HUES64 (cell line): ENCODE measurements at regions not wholly inside any gene's neighbourhood (a gene's known extent, or its start where the extent isn't known, plus 50 kb on each side); places are given as distances from the start of the nearest gene placed in this dataset.
A peak's percentile ranks its signal among the peaks of the same experiment; 100 is the strongest.
"Not testable (repeated sequence)": the region's sequence is repeated elsewhere in the genome, so short reads cannot be mapped to it uniquely, and the experiment has no call there.

Source experiments
- H3K27ac ChIP-seq: 2 replicates; pipeline ENCODE4 v1.7.0; 2013; ENCODE audit warnings: low read depth, low read length, inconsistent platforms
- H3K27me3 ChIP-seq: 2 replicates; pipeline ENCODE4 v1.6.1; 2013; ENCODE audit warnings: mild to moderate bottlenecking, low read length; ENCODE audit not compliant: insufficient read depth
- H3K36me3 ChIP-seq: 2 replicates; pipeline ENCODE4 v1.6.1; 2013; ENCODE audit warnings: mild to moderate bottlenecking, low read length; ENCODE audit not compliant: insufficient read depth
- H3K4me1 ChIP-seq: 2 replicates; pipeline ENCODE4 v1.6.1; 2013; ENCODE audit warnings: mild to moderate bottlenecking, low read length, moderate library complexity; ENCODE audit not compliant: insufficient read depth
- H3K4me3 ChIP-seq: 2 replicates; pipeline ENCODE4 v1.5.1; 2013; ENCODE audit warnings: mild to moderate bottlenecking, low read length, moderate library complexity
- H3K9ac ChIP-seq: 2 replicates; pipeline ENCODE4 v1.6.1; 2013; ENCODE audit warnings: mild to moderate bottlenecking, low read depth, low read length
- H3K9me3 ChIP-seq: 2 replicates; pipeline ENCODE4 v1.6.1; 2013; ENCODE audit warnings: low read depth, low read length; ENCODE audit not compliant: insufficient read depth
- WGBS: fragments of 150-250, 120-280 bp; methylation state at CpG from one replicate; pipeline ENCODE4 v1.1.7; 2013; ENCODE audit warnings: missing lambda C conversion rate; 5-methylcytosine and 5-hydroxymethylcytosine counted together

GRCh38 chr20:36082315-36082915, 72.1 kb upstream of the EPB41L1 start:
- no peak overlapping the region for H3K4me3 ChIP-seq
- no peak overlapping the region for H3K27ac ChIP-seq
- H3K27me3 ChIP-seq: no peaks in the 10 kb centered on the region
- 0 out of 2 replicates have a peak, but pooled peaks cover 4% of the 10 kb centered on the region for H3K9me3 ChIP-seq
- H3K4me1 ChIP-seq: 0 out of 2 replicates have a peak, but pooled peaks cover 4% of the 10 kb centered on the region
- WGBS: 90% methylated on average over 7 of the region's 7 CpGs
- no peaks in the 10 kb centered on the region for H3K36me3 ChIP-seq
- H3K9ac ChIP-seq: no peak overlapping the region

DNA sequence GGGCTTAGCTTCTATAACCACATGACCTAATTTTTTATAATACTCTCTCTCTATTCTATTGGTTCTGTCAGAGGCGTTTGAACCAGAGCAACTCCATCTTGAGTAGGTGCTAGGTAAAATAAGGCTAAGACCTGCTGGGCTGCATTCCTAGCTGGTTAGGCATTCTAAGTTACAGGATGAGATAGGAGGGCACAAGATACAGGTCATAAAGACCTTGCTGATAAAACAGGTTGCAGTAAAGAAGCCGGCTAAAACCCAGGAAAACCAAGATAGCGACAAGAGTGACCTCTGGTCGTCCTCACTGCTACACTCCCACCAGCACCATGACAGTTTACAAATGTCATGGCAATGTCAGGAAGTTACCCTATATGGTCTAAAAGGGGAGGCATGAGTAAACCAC, 71.3 kb upstream of the EPB41L1 start:
- H3K9ac ChIP-seq, H3K9me3 ChIP-seq, H3K27ac ChIP-seq, H3K27me3 ChIP-seq, H3K4me1 ChIP-seq, H3K36me3 ChIP-seq, H3K4me3 ChIP-seq: not testable (repeated sequence)
- 78% methylated on average over 4 of the region's 4 CpGs for WGBS

DNA sequence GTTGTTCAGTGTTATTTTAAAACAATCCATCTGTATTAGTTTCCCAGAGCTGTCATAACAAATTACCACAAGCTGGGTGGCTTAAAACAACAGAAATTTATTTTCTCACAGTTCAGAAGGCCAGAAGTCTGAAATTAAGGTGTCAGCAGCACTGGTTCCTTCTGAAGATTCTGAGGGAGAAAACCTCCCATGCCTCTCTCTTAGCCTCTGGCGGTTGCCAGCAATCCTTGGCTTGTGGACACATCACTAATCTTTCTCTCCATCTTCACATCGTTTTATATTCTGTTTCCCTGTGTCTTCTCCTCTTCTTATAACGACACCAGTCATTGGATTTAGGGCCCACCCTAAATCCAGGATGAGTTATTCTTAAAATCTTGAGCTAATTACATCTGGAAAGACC, 70.2 kb upstream of the EPB41L1 start:
- Histone ChIP-seq H3K4me3 (no peak overlapping the region), H3K9me3 (0 out of 2 replicates have a peak, but pooled peaks cover 3% of the 10 kb centered on the region), H3K9ac (no peak overlapping the region), H3K27ac (no peak overlapping the region), H3K36me3 (no peaks in the 10 kb centered on the region), H3K27me3 (no peaks in the 10 kb centered on the region), H3K4me1 (0 out of 2 replicates have a peak, but pooled peaks cover 4% of the 10 kb centered on the region)
- WGBS: 85% methylated on average over 3 of the region's 3 CpGs

- no peaks in the 10 kb centered on the region for H3K36me3 ChIP-seq
- no peak overlapping the region for H3K27ac ChIP-seq
- no peaks in the 10 kb centered on the region for H3K9me3 ChIP-seq
- H3K4me3 ChIP-seq: no peak overlapping the region
- WGBS: 88% methylated on average over 4 of the region's 4 CpGs
- peaks cover 4% of the 10 kb centered on the region; the same call in 1 of the 2 replicates for H3K4me1 ChIP-seq
- no peak overlapping the region for H3K9ac ChIP-seq
- H3K27me3 ChIP-seq: 0 out of 2 replicates have a peak, but pooled peaks cover 3% of the 10 kb centered on the region
Measured at GRCh38 chr20:36084897-36085613, 69.5 kb upstream of the EPB41L1 start.

- 37% methylated on average over 3 of the region's 3 CpGs for WGBS
- H3K4me1 ChIP-seq: peaks cover 4% of the 10 kb centered on the region; the same call in 1 of the 2 replicates
- 0 out of 2 replicates have a peak, but pooled peaks cover 7% of the 10 kb centered on the region for H3K27me3 ChIP-seq
- no peaks in the 10 kb centered on the region for H3K9me3 ChIP-seq
- H3K27ac ChIP-seq: no peak overlapping the region
- no peak overlapping the region for H3K4me3 ChIP-seq
- H3K9ac ChIP-seq: no peak overlapping the region
- H3K36me3 ChIP-seq: no peaks in the 10 kb centered on the region
Measured at GRCh38 chr20:36085686-36086267, 68.8 kb upstream of the EPB41L1 start.

DNA sequence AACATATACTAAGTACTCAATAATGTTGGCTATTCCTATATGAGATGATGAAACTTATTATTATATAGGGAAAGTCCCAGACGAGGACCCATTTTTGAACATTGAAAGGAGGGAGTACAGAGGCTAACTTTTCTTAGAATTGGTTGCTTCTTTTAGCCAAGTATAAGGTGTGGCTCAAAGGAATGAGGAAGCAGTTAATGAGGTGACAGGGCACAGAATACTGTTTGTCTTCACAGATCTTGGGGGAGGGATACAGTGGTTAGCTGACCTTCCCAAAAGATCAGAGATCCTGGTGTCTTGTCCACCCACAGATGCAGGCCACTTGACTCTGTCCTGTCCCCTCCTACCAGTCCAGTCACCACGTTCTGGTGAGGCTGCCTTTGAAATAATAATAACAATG, 67.8 kb upstream of the EPB41L1 start:
- Histone ChIP-seq H3K4me3 (no peak overlapping the region), H3K36me3 (no peaks in the 10 kb centered on the region), H3K4me1 (peaks cover 10% of the 10 kb centered on the region), H3K9me3 (no peaks in the 10 kb centered on the region), H3K9ac (no peak overlapping the region), H3K27me3 (peaks cover 9% of the 10 kb centered on the region), H3K27ac (no peak overlapping the region)
- 86% methylated on average over 1 of the region's 2 CpGs for WGBS

GRCh38 chr20:36090223-36090622, 64.3 kb upstream of the EPB41L1 start:
- peaks cover 19% of the 10 kb centered on the region for H3K4me1 ChIP-seq
- peaks cover 41% of the 10 kb centered on the region for H3K27me3 ChIP-seq
- H3K4me3 ChIP-seq: no peak overlapping the region
- H3K9me3 ChIP-seq: no peaks in the 10 kb centered on the region
- WGBS: 91% methylated on average over 5 of the region's 5 CpGs
- no peaks in the 10 kb centered on the region for H3K36me3 ChIP-seq
- no peak overlapping the region for H3K9ac ChIP-seq
- no peak overlapping the region for H3K27ac ChIP-seq

DNA sequence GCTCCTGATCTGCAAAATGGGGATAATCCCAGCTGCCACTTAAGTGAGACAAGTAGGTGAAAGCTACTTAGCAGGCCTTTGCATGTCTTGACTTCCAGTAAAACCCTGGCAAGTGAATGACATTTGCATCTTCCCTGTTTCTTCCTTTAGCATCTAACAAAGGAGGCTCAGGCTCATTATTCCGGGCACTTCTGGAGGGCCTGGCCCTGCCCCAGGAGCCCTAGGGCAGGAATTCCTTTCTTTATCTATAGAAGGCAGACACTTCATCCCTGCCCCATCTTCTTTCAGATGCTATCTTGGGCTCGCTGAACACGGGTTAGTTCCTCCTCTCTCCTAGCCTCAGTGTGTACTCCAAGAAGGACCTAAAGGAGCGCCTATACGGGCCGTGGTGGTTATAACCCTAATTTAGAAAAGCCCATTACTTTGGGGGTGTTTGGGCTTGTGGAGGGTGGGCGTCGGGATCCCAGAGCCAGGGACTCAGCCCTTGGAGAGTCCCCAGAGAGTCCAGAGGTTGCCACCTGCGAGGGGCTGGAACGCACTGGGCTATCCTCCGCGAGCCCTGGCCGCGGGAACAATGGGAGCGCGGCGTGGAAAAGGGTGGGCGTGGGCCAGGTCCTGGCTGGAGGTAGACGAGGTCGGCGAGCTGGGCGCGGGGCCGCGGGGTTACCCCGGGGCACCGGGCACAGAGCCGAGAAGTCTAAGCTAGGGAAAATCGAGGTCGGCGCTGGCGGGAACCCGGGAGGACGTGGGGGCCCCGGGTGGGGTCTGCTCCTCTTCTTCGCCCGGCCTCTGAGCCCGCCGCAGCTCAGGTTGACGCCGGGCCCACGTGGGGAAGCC, 62.8 kb upstream of the EPB41L1 start:
- H3K9ac ChIP-seq: peak overlapping the region; percentile 49; the same call in 1 of the 2 replicates
- peaks cover 15% of the 10 kb centered on the region for H3K4me1 ChIP-seq
- H3K36me3 ChIP-seq: no peaks in the 10 kb centered on the region
- 1% methylated on average over 42 of the region's 42 CpGs for WGBS
- peak overlapping the region; percentile 71; the same call in 1 of the 2 replicates for H3K27ac ChIP-seq
- H3K27me3 ChIP-seq: peaks cover 56% of the 10 kb centered on the region
- no peaks in the 10 kb centered on the region for H3K9me3 ChIP-seq
- peak overlapping the region; percentile 57 for H3K4me3 ChIP-seq

DNA sequence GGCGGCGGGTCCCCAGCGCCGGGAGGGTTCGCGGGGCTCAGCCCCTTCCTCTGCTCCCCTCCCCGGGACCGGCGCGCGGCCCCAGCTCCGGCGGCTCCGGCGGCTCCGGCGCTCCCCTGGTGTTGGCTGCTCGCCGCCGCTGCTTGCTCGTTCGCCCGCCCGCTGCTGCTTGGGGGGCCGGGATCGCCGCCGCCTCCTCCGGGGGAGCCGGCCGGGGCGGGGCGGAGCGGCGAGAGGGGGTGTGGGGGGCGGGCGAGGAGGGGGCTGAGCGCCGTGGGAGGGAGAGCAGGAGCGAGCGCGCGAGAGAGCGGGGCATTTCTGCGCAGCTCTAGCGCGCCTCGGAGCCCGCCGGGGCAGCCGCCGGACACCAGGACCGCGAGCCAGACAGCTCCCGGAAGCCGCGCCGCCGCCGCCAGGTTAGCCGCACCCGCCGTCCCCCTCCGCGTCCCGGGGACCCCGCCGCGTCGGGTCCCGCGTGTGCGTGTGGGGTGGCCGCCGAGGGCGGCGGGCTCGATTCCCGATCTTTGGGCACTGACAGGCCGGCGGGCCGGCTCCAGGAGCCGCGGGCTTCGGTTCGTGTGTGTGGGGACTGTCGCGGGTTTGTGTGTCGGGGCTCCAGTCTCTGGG, 62.0 kb upstream of the EPB41L1 start:
- H3K4me1 ChIP-seq: peaks cover 21% of the 10 kb centered on the region

GRCh38 chr20:36093025-36093803, 61.3 kb upstream of the EPB41L1 start:
- peaks cover 26% of the 10 kb centered on the region for H3K4me1 ChIP-seq
- no peaks in the 10 kb centered on the region for H3K36me3 ChIP-seq
- peak overlapping the region; percentile 61 for H3K4me3 ChIP-seq
- no peak overlapping the region for H3K27ac ChIP-seq
- WGBS: 2% methylated on average over 77 of the region's 78 CpGs
- peaks cover 68% of the 10 kb centered on the region for H3K27me3 ChIP-seq
- no peak overlapping the region for H3K9ac ChIP-seq
- H3K9me3 ChIP-seq: no peaks in the 10 kb centered on the region

More for the DNA sequence above, 62.0 kb upstream of the EPB41L1 start:
- Histone ChIP-seq H3K36me3 (no peaks in the 10 kb centered on the region), H3K4me3 (peak overlapping the region; percentile 61), H3K27ac (no peak overlapping the region; the same call in 1 of the 2 replicates), H3K9ac (peak overlapping the region; percentile 49; the same call in 1 of the 2 replicates), H3K9me3 (no peaks in the 10 kb centered on the region), H3K27me3 (peaks cover 64% of the 10 kb centered on the region)
- under 1% methylated on average over 82 of the region's 89 CpGs for WGBS
